Anterior cingulate cortex (tissue), 58 donors: ENCODE measurements at regions not wholly inside any gene's neighbourhood (a gene's known extent, or its start where the extent isn't known, plus 50 kb on each side); places are given as distances from the start of the nearest gene placed in this dataset.
A peak's percentile ranks its signal among the peaks of the same experiment; 100 is the strongest.

Experiments used
- DNase-seq, 58 donors: peaks; one replicate each; lab custom pipeline; 2025; lab: John Stamatoyannopoulos, UW

- DNase-seq, result no peak
Observed at GRCh38 chr12:45548426-45548825, 181.1 kb upstream of the ARID2 start.

GRCh38 chr12:45549337-45549902, 180.1 kb upstream of the ARID2 start:
- no peak for DNase-seq

GRCh38 chr12:45553204-45553603, 176.3 kb upstream of the ARID2 start:
- no peak for DNase-seq

GRCh38 chr12:45557016-45557415, 172.5 kb upstream of the ARID2 start:
- DNase-seq, result peak in 3 of 58 donors; percentile 1 to 22 (median 4)

GRCh38 chr12:45558353-45558752, 171.2 kb upstream of the ARID2 start:
- DNase-seq, result no peak

GRCh38 chr12:45559537-45559936, 170.0 kb upstream of the ARID2 start:
- no peak for DNase-seq

DNA sequence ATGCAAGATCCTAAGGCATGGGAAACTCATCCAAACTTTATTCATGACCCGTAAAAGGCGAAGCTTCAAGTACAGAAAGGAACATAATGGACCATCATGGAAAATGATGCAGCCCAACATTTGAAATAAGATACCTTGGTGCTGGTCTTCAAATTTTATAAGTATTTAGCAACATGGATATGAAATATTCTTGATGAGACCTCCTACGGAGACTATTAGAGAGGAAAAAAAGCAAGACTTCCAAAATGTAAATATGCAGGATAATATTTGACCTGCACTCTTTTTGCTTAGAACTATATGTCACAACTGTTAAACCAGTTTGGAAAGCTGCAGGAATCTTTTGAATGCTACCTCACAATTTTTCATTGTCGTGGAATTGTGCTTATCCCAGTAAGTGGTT, 168.8 kb upstream of the ARID2 start:
- DNase-seq, result no peak

DNA sequence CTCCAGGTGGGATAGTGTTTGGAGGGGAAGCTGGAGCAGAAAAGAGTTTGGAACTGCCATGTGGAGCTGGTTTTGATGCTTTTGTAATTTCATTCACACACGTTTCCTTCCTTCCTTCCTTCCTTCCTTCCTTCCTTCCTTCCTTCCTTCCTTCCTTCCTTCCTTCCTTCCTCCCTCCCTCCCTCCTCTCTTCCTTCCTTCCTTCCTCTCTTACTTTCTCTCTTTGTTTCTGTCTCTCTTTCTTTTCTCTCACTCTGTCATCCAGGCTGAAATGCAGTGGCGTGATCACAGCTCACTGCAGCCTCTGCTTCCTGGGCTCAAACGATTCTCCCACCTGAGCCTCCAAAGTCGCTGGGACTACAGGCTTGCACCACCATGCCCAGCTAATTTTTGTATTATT, 168.0 kb upstream of the ARID2 start:
- no peak for DNase-seq

DNA sequence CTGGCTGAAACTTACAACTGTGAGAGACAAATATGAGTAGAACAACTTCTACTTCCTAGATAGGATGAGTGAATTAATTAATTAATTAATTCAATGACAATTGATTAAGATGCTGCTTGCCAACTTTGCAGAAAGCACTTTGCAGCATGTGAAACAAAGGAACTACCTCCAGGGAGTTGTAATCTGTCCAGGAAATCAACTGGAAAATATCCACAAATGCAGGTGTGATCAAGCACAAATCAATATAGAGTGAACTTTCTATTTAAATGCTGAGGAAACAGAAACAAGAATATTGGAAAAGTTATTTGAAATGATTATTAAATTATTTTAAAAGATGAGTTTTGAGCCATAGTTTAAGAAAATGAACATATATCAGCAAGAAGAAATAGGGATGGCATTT, 163.9 kb upstream of the ARID2 start:
- no peak for DNase-seq

DNA sequence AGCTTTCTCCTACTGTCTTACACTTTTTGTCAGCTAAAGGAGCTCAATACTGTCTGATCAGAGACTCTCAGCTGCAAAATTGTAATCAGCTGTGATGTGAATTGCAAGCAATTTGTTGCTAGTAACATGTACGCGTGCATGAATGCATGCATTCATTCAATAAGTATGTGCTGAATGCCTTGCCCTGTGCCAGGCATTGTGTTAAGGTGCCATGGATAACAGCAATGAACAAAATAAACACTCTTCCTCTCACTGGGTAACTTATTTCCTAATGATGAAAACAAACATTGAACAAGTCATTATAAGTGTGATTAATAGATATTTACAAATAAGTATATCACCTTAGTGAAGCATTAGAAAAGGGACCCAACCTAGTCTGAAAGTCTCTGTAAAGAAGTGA, 163.2 kb upstream of the ARID2 start:
- DNase-seq, result no peak

GRCh38 chr12:45568808-45569207, 160.7 kb upstream of the ARID2 start:
- DNase-seq, result no peak

- no peak for DNase-seq
Observed at GRCh38 chr12:45570501-45570900, 159.0 kb upstream of the ARID2 start.

GRCh38 chr12:45572114-45572513, 157.4 kb upstream of the ARID2 start:
- no peak for DNase-seq

DNA sequence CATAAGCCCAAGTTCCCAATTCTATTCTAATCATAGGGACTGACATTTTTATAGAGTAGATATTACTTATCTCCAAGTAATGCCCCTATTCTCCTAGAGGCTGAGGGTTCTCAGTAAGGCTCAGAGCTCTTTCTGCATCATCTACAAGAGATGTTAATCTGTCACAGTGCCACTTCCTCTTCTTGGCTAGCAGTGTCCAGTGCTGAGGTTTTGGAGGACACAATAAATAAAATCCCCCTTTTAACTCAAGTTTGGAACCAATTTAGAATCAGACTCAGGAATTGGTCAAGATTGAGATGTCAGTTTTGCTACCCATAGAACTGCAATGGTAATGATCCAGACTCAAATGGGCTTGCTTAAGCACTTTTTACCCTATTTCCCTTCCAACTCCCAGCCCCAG, 154.1 kb upstream of the ARID2 start:
- no peak for DNase-seq

DNA sequence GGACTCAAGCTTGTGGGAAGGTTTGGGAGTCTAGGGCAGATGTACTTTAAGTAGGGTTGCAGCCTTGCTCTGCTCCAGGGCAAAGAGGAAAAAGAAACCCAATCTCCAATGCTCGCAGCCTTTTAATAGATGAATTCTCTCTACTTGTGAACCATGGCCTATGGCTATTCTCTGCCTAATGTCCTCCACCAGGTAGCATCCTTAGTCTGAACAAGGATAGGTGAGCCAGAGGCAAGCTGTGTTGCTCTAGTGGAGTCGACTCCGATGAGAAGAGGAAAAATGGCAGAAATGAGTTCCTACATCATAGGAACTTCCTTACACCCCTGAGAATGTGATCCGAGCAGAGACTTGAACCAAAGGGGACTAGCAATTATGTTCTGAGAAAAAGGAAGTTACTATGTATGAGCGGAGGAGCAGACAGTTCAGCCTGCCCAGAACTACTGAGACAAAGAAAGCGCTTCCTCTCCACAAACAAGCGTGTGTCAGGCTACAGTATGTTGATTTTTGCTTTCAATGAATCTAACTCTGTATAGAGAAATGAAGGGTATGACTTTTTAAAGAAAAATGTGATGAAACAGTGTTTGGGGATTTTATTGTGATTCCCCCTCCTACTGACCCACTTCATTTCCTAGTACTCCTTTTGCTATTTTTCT, 153.6 kb upstream of the ARID2 start:
- no peak for DNase-seq

DNA sequence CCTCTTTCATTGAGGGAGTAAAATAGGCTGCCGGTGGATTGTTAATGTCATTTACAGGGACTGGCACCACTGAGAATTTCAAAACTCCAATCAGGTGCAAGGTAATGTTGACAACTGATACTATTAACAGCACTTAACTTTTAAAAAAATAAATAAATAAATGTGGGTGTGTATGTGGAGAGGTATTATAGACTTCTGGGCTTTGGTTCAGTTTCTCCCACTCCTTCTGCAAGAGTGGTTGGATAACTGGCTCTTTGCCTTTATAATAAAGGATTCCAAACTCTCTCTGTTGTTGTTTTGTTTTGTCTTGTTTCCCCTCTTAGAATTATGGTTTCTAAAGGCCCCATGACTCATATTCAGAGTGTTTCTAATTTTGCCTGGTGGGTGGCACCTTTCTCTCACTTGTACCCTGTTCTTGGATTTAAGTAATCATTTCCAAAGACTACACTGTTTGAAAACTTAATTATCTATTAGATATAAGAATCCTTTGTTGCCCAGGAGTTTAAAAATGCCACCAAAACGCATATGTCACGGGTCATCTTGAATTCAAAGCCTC, 151.6 kb upstream of the ARID2 start:
- DNase-seq, result no peak

GRCh38 chr12:45580356-45580969, 149.0 kb upstream of the ARID2 start:
- no peak for DNase-seq

DNA sequence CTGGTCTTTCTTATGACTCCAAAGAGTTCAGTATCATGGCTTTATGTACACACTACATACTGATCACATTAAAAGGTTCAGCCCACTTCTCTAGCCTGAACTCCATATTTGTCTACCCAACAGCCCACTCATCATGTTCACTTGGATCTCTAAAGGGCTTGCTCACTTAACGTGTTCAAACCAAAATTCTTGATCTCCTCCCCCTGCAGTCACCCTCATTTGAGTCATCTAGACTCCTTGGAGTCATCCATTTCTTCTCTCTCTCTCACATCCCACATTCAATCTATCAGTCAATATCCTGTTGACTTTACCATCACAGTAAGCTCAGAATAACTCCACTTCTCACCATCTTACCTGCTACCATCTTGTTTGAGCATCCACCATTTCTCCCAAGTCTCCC, 148.4 kb upstream of the ARID2 start:
- no peak for DNase-seq

GRCh38 chr12:45582536-45582935, 147.0 kb upstream of the ARID2 start:
- no peak for DNase-seq

- DNase-seq, result peak in 6 of 58 donors; percentile 2 to 30 (median 16)
Observed at GRCh38 chr12:45582986-45583659, 146.4 kb upstream of the ARID2 start.

DNA sequence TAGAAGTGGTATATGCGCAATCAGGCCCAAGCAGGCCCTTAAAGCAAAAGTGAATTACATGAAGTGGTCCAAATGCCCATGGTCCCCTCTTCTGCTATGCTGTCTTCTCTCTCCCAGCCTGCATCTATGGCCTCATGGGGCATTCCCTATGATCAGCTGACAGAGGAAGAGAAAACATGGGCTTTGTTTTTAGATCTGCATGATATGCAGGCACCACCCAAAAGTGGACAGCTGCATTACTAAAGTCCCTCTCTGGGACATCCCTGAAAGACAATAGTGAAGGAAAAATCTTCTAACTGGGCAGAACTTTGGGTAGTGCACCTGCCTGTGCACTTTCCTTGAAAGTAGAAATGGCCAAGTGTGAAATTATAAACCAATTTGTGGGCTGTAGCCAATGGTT, 145.2 kb upstream of the ARID2 start:
- DNase-seq, result no peak
